CD4-positive, alpha-beta T cell treated with Interleukin-6 for 4 hours (primary cell): ENCODE measurements at regions not wholly inside any gene's neighbourhood (a gene's known extent, or its start where the extent isn't known, plus 50 kb on each side); places are given as distances from the start of the nearest gene placed in this dataset.

Experiments
- DNase-seq: peaks from one replicate; pipeline ENCODE4 v3.0.0-alpha.2; 2020; ENCODE audit warnings: mixed read lengths

DNA sequence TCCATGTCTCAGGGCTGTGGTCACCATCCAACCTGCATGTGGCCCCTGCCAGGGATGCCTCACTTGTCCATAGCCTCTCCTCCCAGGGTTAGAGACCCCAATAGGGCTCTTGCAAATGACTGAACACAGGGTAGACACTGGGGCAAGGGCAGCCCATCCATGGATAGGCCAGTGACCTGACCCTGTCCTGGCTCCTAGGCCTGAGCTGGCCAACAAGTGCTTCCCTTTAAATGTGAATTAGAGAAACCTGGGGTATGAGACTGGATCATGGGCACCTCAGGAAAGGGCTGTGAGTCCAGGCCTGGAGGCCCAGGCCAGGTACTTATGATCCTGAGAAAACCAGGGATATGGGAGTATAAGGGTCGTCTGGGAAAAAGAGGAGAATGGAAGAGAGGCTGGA is 64.5 kb downstream of the COPS8 start:
- DNase-seq, result no peak

DNA sequence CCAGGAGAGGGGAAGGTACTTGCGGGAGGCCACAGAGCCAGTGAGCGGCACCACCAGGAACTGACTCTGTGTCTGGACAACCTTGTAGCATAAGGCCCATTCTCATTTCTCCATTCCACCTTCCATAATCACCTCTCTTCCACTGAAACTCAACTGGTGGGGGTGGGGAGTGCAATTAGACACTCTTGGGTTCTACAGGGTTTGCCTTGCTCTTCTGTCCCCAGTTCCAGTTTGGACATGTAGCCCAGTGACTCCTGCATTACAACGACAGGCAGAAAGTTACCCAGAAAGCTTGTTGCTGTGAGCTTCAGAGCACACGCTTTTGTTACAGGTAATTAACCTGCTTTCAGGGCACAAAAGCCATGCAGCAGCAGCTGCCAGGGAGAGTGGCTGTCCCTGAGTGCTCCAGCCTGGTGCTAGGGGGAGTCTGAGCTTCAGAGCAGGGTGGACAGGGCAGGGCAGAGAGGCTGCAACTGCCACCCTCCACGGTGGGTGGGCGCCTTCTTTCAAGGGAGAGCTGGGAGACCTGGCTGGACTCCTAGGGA is 65.2 kb downstream of the COPS8 start:
- DNase-seq, result no peak

DNA sequence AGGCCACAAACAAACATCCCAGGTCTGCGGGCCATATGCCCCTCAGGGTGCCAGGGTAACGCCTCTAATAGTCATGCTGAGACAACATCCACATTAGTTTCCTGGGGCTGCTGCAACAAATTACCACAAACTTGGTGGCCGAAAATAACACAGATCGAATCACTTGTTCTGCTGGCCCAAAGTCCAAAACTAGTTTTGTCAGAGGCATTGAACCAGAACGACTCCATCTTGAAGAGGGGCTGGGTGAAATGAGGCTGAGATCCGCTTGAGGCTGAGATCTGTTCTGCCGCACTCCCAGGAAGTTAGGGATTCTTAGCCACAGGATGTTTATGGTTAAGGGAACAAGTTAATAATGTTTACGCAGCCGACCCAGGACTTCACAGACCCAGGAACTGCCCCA is 66.7 kb downstream of the COPS8 start:
- DNase-seq, result no peak

DNA sequence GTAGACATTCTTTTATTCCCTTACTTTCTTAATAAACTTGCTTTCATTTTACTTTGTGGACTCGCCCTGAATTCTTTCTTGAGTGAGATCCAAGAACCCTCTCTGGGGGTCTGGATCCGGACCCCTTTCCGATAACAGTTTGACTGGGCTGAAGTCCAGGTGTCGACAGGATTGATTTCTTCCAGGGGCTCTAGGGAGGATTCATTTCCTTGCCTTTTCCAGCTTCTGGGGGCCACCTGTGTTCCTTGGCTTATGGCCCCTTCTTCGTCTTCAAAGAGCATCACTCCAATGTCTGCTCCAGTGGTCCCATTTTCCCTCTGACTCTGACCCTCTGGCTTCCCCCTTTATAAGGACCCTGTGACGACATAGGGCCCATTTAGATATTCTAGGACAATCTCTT is 67.5 kb downstream of the COPS8 start:
- no peak for DNase-seq

GRCh38 chr2:237154082-237154638 is 68.5 kb downstream of the COPS8 start:
- peak; percentile 59 for DNase-seq

- DNase-seq, result no peak
Measured at GRCh38 chr2:237154884-237155851, 69.5 kb downstream of the COPS8 start.

GRCh38 chr2:237156031-237156856 is 70.6 kb downstream of the COPS8 start:
- DNase-seq, result no peak

DNA sequence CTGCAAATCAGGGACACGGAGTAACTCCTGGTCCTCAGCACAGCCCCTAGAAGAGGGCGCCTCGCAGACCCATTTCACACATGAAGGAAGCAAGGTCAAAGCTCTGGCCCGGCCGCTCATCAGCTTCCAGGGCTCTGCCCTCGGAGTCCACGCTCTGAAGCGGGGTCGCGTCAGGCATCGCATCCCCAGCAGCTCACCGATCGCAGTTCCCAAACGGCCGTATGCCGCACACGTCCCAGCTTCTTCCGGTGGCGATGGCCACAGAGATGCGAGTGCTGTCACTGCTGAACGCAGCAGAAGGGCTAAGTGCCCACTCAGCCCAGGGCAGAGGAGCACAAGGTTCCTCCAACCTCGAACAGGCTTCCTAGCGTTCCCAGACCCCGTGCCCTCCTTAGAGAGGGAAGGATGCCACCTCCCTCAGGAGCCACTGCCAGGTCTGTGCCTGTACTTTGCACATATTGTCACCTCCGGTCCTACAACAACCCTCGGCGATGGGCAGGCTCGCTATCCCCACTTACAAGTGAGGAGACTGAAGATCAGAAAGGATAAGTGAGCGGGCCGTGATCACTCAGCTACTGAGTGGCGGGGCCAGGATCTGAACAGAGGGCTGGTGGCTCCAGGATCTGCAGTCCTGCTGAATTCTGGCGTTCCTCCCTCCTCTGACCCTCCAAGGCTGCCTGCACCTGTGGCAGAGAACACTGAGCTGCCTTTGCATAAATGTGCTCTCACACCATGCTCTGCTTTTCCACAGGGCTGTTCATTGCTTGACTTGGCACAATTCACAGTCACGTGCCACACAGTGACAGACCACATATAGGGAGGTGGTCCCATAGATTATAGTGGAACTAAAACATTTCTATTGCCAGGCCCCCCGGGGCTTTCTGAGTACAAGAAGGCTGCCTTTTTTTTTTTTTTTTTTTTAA is 71.4 kb downstream of the COPS8 start:
- DNase-seq, result no peak

GRCh38 chr2:237157780-237158102 is 72.1 kb downstream of the COPS8 start:
- no peak for DNase-seq

DNA sequence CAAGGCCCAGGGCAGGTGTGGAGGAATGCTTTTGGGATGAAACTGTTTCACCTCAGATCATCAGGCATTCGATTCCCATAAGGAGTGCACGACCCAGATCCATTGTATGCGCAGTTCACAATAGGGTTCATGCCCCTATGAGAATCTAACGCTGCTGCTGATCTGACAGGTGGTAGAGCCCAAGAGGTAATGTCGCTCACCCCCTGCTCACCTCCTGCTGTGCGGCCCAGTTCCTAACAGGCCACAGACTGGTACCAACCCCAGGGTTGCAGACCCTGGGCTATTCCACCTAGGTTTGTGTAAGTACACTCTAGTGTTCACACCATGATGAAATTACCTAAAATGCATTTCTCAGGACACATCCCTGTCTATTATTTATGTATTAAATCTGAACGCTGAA is 72.5 kb downstream of the COPS8 start:
- DNase-seq, result no peak

GRCh38 chr2:237159006-237159911 is 73.6 kb downstream of the COPS8 start:
- DNase-seq, result no peak

DNA sequence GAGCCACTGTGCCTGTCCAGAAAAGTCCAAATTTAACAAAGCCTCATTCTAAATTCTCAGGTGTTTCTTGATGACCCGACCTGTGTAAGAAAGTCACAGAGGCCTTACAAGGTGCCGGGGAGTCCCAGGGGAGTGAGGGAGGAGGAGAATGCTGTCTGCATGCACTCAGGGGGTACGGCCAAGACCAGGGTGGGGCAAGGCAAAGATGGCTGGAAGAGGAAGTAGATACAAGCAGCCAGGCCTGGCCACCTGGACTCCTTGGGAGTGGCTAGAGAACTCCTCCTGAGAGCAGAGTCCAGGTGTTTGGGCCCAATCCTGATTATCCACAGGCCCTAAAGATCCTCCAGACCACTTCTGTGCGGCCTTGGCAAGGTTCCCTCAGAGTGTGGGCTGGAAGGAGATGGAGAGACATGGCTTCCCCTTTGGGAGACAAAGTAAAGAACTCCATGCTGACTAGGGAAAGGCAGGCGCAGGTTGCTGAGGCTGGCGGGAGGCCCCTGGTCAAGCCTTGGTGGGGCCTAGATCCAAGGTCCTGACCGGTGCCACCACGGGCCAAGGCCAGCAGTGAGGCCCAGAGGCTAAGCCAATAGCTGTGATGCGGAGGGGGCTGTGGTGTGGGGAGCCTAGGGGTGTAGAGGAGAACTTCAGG is 74.7 kb downstream of the COPS8 start:
- DNase-seq, result no peak

DNA sequence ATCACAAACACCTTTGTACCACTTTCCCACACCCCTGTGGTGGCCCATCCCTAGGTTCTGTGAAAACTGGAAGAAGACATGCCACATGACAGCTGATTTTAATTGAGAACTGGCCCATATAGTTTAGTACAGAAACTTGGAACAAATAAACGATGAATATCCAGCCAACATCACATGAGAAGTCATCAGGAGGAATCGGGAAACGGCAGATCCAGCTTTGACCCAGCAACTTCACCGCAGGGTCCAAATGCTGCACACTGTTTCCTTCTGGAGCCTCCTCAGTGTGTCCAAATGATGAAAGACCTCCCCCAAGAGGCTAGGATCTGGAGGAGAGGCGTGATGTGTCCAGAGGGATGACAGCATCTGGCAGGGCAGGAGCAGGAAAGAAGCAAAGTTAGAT is 75.5 kb downstream of the COPS8 start:
- no peak for DNase-seq

DNA sequence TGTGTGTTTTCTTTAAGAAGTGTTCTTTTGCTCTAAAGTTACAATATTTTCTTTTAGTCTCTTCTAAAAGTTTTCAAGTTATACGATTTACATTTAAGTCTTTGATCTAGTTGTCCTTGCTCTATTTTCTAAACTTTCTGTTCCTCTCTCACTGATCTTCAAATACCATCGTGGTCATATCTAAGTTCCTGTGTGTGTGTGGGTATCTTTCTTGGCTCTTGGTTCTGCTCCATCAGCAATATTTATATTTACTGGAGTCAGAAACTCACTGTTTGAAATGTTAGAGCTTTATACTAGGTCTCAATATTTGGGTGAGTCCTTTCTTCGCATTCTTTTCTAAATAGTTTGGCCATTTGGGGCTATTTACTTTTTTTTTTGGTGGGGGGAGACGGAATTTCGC is 77.3 kb downstream of the COPS8 start:
- no peak for DNase-seq

DNA sequence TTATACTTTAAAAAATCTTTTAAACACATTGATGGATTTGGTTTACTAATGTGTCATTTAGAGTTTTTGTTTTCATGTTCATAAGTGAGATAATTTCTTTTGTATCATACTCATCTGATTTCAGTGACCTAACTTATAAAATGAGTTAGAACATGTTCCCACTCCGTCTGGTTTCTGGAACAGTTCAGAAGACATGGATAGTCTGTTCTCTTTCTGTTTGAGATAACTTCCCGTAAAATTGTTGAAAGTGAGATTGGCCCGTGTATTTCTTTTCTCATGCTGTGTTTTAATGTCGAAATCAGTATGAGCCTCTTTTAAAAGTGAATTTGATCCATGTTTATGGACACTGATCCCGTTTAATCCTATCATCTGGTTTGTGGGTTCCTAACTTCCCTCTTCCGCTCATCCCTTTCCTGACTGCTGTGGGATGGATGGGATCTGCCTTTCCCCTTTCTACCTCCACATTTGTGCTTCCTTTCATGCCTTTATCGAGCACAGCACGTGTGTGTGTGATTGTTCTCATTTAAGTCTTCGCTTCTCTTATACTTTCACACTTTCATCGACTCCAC is 78.9 kb downstream of the COPS8 start:
- no peak for DNase-seq

- no peak for DNase-seq
Measured at GRCh38 chr2:237165405-237166276, 80.0 kb downstream of the COPS8 start.

DNA sequence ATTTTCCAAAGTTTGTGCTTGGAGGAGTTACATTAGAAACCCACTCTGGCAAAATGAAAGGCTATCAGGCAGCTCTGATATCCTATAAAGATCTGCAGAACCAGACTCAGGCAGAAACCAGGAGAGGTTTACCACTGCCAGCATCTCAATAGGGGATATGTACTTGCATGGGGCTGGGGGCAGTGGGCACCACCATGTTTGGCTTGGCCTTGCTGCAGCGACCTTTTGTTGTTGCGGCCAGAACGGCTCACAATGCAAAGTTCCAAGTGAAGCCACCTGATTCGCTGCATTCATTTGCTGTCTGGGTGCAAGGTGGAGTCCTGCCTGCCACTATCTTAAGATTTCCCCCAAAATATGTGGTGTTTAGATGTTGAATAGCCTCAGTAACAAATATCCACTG is 81.3 kb downstream of the COPS8 start:
- no peak for DNase-seq

DNA sequence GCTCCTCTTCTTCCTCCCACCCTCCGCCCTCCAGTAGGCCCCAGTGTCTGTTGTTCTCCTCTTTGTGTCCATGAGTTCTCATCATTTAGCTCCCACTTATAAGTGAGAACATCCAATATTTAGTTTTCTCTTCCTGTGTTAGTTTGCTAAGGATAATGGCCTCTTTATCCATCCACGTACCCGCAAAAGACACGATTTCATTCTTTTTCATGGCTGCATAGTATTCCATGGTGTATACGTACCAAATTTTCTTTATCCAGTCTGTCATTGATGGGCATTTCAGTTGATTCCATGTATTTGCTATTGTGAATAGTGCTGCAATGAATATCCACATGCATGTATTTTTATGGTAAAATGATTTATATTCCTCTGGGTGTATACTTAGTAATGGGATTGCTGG is 82.2 kb downstream of the COPS8 start:
- DNase-seq, result no peak

- no peak for DNase-seq
Measured at GRCh38 chr2:237170020-237170419, 84.3 kb downstream of the COPS8 start.
